ENCODE measurements at regions not wholly inside any gene's neighbourhood (a gene's known extent, or its start where the extent isn't known, plus 50 kb on each side); places are given as distances from the start of the nearest gene placed in this dataset.

GRCh38 chr3:105278688-105279087 lies 88.0 kb upstream of the ALCAM start:
- no peak for DNase-seq

- DNase-seq = no peak
Observed at GRCh38 chr3:105281989-105282388, 84.7 kb upstream of the ALCAM start.

- no peak for DNase-seq
Observed at GRCh38 chr3:105284876-105285275, 81.8 kb upstream of the ALCAM start.

GRCh38 chr3:105285653-105286241 lies 81.0 kb upstream of the ALCAM start:
- DNase-seq = no peak

GRCh38 chr3:105293441-105293840 lies 73.3 kb upstream of the ALCAM start:
- DNase-seq = no peak

GRCh38 chr3:105296182-105296822 lies 70.4 kb upstream of the ALCAM start:
- peak; percentile 84 for DNase-seq

GRCh38 chr3:105304487-105304886 lies 62.2 kb upstream of the ALCAM start:
- DNase-seq = no peak

- DNase-seq = no peak
Observed at GRCh38 chr3:105315144-105315543, 51.6 kb upstream of the ALCAM start.

GRCh38 chr3:105315815-105316214 lies 50.9 kb upstream of the ALCAM start:
- DNase-seq = peak; percentile 31

GRCh38 chr3:105316331-105316730 lies 50.4 kb upstream of the ALCAM start:
- DNase-seq = no peak
